GM21529 (cell line): ENCODE measurements at regions not wholly inside any gene's neighbourhood (a gene's known extent, or its start where the extent isn't known, plus 50 kb on each side); places are given as distances from the start of the nearest gene placed in this dataset.

ENCODE experiments used
- ATAC-seq: cut with Tn5 transposase; IDR thresholded peaks from one replicate; pipeline ENCODE4 v1.9.1; 2021; ENCODE audit not compliant: unreplicated experiment

DNA sequence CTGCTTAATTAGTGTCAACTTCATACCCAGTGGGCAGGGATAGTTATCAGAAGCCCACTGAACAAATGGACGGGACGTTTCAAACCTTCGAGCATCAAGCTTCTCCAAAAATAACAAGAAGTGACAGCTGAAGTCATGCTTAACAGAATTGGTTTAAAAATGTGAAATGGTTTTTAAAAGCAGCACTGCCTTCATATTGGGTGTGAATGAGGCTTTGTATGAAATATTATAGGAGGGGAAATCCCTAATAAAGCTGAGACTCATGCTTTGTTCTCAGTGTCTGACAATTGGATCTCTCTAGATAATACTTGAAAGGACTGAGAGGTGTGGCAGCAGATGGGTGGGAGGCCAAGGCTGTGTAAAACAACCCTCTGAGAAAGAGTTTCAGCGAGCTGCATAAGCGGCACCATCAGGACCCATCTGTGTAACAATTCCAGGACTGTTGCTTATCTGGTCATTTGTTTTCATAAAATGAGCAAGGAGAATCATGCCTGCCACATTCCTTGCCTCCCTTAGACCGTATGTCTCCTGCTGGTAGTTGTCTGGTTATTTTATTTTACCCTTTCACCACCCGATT, 667.7 kb downstream of the DIAPH3 start:
- no peak for ATAC-seq

DNA sequence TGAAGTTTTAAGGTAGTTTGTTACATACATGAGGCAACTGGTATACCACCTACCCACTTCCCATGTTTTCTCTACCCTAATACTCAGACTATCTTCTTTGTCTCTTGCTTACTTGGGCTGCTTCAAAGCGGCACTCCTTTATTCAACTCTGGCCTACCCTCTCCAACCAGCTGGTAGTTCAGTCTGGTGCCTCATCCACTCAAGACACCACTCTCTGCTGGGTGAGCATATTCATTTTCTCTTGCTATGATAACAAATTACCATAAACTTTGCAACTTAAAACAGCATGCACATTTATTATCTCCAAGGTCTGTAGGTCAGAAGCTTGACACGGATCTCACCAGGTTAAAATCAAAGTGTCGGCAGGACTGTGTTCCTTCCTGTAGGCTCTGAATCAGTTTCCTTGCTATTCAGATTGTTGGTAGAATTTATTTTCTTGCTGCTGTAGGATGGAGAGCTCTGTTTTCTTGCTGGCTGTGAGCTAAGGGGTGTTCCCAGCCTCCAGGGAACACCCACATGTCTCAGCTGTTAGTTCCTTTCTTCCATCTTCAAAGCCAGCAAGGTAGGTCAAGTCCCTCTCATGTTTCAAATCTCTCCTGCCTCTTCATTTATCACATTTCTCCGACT, 666.0 kb downstream of the DIAPH3 start:
- no peak for ATAC-seq

DNA sequence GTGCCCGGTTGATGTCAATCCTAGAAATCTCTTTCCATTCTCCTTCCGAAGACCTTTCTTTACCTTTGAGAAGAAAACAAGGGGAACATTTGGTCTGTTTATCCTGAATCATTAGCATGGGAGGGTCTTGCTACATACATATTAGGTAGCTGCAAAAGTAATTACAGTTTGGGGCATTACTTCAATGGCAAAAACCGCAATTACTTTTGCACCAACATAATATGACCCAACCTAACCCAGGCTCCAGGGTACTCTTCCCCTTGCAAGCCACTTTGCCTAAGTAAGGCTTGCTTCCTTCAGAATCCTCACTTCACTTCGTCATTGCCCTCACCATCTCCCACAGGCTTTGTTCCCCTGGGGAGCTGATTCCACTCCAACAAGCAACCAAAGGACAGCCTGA, 662.7 kb downstream of the DIAPH3 start:
- ATAC-seq: no peak

DNA sequence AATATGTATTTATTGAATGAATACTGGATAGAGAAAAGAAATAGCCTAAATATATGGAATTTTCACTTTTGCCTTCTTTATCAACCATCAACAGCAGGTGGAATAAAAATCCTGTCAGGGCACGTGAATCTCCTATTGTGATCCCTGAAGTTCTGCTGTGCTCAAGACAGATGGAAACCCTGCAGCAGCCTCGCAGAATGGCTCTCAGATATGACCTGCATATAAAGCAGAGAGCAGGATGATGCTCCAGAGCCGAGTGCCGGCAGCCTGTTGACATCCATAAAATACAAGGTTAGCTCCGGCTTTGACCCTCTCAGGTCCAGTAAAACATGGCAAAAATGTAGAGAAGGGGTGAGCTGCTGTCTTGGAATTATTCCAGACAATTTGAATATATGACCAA, 659.3 kb downstream of the DIAPH3 start:
- no peak for ATAC-seq

DNA sequence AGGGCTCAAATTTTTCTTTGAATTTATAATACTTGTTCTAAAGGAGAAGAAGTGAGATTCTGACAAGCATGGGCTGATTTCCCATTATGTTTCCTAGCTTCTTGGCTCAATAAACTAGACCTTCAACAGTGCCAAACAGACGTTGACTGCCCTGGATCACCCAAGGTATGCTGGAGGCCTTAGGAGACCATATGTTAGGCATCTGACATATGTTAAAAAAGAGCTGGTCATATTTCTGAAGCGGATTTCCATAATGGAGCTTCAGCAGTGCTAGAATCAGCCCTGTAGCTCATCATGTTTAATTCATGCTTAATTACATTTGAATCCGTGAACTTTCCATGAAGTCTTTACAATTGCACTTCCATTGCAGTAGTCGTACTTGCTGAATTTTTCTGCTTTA, 653.3 kb downstream of the DIAPH3 start:
- ATAC-seq: no peak

DNA sequence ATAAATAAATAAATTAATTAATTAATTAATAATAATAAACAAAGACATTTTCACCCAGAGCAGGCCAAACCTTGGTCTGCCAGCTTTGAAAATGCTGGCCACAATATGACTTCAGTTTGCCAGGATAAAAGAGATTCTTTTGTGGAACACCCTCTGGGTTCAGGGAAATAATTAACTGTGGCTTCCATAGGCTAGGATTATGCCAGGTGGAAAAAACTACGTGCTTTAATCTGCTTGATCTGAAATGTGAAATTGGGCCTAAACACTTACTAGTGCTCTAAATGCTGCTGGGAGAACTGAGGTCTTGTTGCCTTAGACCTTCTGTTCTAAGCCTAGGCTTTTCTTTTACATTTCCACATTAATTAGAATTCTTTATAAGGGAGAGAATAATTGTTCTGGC, 650.0 kb downstream of the DIAPH3 start:
- no peak for ATAC-seq

DNA sequence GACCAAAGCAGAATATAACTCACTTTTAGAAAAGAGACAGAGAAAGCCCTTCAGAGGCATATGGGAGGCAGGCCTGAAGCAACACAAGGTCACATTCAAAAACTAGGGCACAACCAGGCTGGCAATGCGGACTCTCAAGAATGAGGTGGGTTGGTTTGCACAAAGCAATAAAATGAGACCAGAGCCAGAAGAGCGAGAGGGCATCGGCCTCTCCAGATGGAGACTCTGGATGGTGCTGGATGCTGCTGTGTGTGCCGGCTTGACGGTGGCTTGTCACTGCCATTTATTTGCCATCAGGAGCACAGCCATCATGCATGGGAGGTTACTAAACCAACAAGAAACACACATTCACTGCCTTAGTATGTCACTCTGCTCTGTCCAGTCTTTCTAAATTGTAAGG, 649.4 kb downstream of the DIAPH3 start:
- ATAC-seq: no peak

DNA sequence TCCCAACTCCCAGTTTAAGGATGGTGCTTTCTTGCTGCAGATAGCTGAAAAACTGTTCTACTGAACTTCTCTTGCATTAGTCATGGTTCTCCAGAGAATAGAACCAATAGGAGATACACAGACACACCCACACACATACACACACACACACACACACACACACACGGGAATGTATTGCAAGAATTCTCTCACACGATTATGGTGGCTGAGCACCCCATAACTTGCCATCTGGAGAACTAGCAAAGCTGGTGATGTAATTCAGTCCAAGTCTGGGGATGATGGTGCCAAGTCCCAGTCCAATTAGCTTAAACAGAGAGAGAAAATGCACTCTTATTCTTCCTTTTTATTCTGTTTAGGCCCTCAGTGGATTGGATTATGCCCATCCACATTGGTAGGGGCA, 643.9 kb downstream of the DIAPH3 start:
- no peak for ATAC-seq

DNA sequence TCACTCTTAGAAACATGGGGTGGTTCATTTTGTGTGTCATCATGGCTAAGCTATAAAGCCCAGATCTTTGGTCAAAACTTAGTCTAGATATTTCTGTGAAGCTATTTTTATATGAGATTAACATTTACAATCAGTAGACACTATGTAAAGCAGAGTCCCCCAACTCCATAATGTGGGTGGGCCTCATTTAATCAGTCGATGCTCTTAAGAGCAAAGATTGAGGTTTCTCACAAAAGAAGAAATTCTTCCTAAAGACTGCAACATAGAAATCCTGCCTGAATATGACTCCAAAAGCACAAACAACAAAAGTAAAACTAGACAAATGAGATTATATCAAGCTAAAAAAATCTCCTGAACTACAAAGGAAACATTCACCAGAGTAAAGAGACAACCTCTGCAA, 642.2 kb downstream of the DIAPH3 start:
- ATAC-seq: no peak

DNA sequence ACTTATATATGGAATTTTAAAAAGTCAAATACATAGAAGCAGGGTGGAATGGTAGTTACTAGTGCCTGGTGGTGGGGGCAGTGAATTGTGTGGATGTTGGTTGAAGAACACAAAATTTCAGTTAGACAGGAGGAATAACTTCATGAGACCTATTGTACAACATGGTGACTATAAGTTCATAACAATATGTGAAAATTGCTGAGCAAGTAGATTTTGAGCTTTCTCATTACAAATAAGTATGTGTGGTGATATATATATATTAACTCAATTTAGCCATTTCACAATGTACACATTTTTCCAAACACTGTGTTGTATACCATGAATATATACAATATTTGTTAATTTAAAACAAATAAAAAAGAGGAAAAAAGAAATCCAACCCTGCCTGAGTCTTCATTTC, 641.1 kb downstream of the DIAPH3 start:
- ATAC-seq: no peak

DNA sequence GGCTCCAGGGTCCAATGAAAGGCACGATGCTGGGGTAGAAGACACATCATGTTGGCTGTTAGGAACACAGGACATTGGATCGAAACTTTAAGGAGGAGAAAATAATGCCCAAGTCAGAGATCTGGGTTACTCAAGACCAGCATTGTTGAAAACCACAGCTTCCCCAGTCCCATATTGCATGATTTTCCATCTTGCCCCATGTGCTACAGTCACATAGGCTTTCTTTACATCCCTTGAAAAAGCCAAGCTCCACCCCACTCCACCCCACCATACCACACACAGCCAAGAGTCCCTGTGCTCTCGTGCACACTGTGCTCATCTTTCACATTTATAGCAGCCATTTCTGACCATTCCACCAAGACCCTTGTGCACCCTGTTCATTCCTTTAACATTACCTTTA, 636.2 kb downstream of the DIAPH3 start:
- ATAC-seq: no peak

DNA sequence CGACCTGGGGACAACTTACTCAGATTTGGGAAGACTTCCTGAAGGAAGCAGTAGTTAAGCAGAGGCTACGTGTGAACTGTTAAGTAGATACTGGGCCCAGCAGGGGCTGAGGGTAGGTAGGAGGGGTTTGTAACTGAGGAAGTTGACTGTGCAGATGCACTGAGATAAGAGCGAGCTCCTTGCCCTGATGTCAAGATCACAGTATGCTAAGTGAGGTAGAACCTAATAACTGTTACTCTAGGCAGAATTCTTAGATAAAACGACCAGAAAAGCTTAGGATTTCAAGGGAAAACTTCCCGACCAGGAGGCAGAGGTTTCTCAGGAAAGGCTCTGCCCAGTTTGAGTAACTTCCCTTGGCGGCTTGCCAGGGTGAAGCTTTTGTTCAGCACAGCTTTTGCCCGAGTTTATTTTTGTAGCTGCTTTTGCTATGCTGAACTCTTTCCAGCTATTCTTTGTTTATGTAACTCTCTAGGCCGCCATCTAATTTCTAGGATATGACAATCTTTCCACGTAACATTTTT, 632.1 kb downstream of the DIAPH3 start:
- no peak for ATAC-seq

DNA sequence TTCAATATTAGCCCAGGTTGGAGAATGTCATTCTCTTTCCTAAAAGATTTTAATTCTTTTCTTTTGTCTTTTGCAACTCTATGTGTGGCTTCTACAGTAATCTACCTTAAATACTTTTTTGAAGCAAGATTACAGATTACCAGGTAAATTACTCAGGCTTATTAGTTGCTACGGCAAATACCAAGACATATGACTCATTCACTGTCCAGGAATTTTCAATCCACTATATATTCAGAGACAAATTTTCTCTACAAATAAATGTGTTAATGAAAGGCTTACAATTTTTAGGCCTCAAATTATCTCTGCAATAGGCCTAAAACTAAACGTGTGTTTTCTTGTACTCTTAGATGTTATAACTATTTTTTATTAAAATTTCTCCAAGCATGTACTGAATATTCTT, 631.3 kb downstream of the DIAPH3 start:
- ATAC-seq: no peak

DNA sequence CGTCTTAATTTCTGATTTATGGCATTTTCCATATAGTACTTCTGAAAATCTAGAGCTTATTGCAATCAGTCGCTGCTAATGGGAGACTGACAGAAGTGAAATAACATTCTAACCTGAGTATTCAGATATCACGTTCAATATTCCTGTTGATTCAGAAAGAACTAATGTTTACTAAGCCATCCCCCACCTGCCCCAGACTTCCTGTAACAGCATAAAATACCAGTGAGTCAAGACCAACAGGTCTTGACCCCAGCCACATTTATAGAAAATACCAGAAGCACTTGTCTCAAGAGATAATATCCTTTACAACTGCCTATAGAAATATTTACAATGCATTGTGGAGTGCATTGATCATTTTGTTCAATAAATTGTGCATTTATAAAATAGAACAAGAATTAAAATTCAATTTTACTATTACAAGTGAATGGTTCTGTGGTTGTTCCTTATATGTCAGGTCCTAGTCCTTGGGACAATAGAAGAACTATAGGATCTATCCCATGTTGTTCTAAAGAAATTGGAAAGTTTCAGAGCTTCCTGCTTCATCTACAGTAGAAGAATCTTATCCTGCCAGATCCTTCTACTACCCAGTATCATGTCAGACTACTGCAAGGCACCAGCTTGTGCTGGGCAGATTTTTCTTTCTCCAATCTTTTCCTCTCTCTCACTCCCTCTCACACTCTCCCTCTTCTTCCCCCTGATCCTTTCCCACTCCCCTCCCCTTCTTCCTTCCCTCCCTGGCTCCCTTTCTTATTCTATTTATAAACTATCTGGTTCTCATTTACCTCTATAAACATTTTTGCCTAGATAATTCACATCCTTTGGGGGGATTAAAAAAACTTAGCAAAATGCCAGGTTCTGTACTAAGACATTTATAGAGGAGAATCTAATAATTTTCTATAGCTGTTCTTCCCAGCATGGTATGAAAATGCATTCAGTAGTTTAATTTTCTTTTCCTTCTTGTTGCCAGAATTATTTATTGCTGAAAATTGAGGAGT, 629.9 kb downstream of the DIAPH3 start:
- no peak for ATAC-seq

DNA sequence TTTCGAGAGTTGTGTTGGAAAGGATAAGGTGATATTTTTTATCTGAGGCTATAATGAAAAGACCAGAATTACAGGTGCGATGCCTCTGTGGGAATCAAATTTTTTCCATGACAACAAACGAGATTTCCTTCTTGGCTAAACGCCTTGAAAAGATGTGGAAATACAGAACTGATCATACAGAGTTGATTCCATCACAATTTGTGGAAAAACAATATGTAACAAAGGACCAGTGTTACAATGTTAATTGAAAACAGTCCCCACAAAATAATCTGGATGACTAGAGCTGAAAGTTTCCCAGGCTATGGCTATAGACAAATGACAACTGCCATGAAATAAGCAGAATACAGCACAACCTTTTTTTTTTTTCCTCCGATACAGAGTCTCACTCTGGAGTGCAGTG, 628.9 kb downstream of the DIAPH3 start:
- ATAC-seq: no peak

DNA sequence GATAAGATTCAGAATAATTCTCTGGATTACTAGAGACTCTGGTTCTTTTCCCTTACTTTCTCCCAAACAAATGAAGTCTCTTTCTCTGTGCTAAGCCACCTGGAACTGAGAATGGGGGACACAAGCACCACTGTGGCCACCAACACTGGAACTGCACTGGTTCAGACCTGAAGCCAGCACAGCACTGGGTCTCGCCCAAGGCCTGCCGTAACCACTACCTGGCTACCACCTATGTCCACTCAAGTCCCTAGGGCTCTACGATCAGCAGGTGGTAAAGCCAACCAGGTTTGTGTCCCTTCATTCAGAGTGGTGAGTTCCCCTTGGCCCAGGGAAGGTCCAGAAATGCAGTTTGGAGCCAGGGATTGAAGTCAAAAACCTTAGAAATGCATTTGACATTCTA, 626.2 kb downstream of the DIAPH3 start:
- ATAC-seq: no peak

DNA sequence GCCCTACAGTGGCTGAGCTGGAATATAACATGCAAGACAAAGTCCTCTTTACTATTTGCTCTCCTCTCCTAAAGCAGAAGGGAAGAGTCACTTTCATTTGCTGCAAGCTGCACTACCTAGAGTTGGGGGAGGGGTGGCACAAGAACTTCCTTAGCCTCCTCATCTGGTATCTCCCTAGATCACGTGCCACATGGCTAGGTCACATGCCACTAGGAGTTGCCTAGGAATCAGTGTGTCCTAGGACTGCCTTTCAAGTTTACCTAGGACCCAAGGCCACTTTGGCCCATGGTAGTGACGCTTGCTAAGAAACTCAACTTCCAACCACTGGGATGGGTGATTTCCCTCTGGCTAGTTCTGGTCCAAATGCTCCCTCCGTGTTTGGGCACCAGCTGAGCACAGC, 625.2 kb downstream of the DIAPH3 start:
- no peak for ATAC-seq

DNA sequence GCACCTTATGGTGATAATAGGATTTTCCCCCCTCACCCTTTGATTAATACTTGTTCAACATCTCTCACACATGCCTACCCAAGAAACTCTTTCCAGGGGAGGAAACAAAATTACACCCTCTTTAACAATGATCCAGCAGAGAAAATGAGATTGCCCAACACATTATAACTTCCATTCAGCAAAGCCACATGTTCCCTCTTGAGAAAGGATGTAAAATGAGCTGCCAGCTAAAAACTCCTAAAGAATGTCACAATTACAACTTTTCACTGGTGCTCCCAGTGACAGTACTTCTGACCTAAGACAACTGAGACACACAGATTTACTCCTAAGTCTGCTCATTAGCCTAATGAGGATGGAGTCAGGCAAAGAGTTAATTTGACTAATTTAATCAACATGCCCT, 621.4 kb downstream of the DIAPH3 start:
- no peak for ATAC-seq

DNA sequence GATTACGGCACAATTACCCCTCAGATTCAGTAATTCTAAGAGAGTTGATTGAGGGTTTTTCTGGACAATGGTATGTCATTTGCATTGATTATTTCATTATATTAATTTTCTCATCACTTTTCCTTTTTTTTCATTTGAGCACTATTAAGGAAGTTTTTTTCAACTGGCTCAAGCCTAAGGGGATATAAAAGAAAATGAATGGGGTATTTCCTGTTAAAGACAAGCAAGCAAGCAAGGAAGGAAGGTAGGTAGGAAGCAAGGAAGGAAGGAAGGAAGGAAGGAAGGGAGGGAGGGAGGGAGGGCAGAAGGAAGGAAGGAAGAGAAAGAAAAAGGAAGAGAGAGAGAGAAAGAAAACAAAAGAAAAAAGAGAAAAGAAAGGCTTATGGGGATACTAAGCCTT, 620.3 kb downstream of the DIAPH3 start:
- ATAC-seq: no peak

DNA sequence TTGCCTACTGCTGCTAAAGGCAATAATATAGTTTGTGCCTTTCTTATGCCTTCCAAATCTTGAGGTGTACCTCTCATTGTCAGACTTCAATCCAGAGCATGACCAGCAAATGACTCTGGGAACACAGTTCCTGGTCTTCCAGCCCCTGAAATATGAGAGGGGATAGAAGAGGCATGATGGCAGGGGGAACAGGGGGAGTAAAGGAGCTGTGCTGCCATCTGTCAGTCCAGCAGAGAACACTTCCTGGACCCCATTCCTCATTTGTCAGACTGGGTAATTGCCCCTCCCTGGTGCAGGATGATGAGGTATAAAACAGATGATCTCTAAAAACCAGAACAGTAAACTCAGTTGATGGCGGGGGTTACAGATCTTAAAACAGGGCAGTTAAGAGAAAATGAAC, 618.7 kb downstream of the DIAPH3 start:
- no peak for ATAC-seq

DNA sequence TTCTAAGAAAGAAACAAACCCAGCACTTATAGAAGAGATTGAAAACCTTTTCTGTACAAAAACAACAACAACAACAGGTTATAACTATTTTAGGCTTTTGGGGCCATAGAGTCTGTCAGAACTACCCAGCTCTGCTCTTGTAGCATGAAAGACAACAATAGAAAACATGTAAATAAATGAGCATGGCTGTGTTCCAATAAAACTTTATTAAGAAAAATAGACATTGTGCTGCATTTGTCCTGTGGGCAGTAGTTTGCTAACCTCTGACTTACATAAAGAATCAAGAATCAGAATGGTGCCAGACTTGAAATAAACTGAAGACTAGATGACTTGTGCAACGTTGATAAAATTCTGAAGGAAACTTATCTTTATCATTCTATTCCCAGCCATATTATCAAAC, 617.5 kb downstream of the DIAPH3 start:
- no peak for ATAC-seq

DNA sequence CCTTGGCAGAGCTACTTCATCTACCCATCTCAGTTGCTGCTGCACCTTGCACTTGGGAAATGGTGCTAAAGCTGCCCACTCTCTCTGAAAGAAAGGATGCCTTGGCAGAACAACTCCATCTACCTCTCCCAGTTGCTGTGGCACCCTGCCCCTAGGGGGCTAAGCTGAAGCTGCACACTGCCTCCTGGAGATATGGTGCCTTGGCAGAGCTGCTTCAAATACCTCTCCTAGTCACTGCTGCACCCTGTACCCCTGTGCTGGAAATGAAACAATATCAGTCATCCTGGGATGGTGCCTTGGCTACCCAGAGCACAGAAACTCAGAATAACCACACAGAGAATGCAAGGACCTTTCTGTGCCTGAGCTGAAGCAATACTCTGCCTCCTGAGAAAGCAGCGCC, 615.8 kb downstream of the DIAPH3 start:
- no peak for ATAC-seq
